Right lobe of liver (tissue), 6 donors: ENCODE measurements at regions not wholly inside any gene's neighbourhood (a gene's known extent, or its start where the extent isn't known, plus 50 kb on each side); places are given as distances from the start of the nearest gene placed in this dataset.

Experiments
- ATAC-seq, 4 donors: fragments of 200-7000 bp; cut with Tn5 transposase; one replicate each; pipeline ENCODE4 v1.9.1; 2020; ENCODE audit warnings: mild to moderate bottlenecking in 4 of 4, moderate library complexity in 4 of 4
- DNase-seq, 3 donors: peaks; one replicate each; pipeline ENCODE4 v3.0.0-alpha.2; 2020
- H3K27ac ChIP-seq, 3 donors: fragments of 200-600 bp; one replicate each; pipeline ENCODE4 v1.8.0; 2022
- H3K27me3 ChIP-seq, 2 donors: fragments of 200-600 bp; one replicate each; pipeline ENCODE4 v1.8.0; 2022
- H3K36me3 ChIP-seq, 4 donors: fragments of 200-600 bp; sonication (generic) in 1 of 4; one replicate each; pipeline versions ENCODE4 v1.5.1 to v1.8.0; 2017 to 2022; ENCODE audit warnings: control low read depth in 1 of 4
- H3K4me1 ChIP-seq, 4 donors: fragments of 200-600 bp; sonication (generic) in 1 of 4; one replicate each; pipeline versions ENCODE4 v1.5.1 to v1.8.0; 2017 to 2022; ENCODE audit warnings: control low read depth in 1 of 4
- H3K4me3 ChIP-seq, 3 donors: fragments of 200-600 bp; one replicate each; pipeline ENCODE4 v1.8.0; 2022
- H3K9me3 ChIP-seq, 4 donors: fragments of 200-600 bp; sonication (generic) in 1 of 4; one replicate each; pipeline versions ENCODE4 v1.5.1 to v1.8.0; 2017 to 2022; ENCODE audit warnings: control low read depth in 1 of 4
- POLR2A ChIP-seq: fragments of 450-650 bp; IDR thresholded peaks from one replicate; pipeline ENCODE4 v1.6.1; 2017; ENCODE audit warnings: antibody characterized with exemption, mild to moderate bottlenecking
- WGBS: methylation state at CpG from one replicate; pipeline ENCODE4 v1.1.6; 2018; ENCODE audit warnings: low coverage, low lambda C conversion rate; ENCODE audit not compliant: insufficient coverage; ENCODE audit errors: missing lambda C conversion rate; 5-methylcytosine and 5-hydroxymethylcytosine counted together
- intact Hi-C, 2 donors: fragments of 100-400 bp; cut with DNase I; formaldehyde crosslinking; loops; one replicate each; pipeline versions ENCODE4 v1.11.2 to v1.14.1; 2022
- TF ChIP-seq, protein P1 (sequence below), 4 donors: fragments of 200-600 bp in 3 of 4; fragments of 450-650 bp in 1 of 4; IDR thresholded peaks; one replicate each; pipeline versions ENCODE4 v1.5.1 to v1.8.0; 2016 to 2022; ENCODE audit warnings: antibody characterized with exemption in 4 of 4, mild to moderate bottlenecking in 2 of 4
- donor health status: DM: no; HTN: yes; CAD: no.
- donor health status: DM: no; HTN: no; CAD: no.
- donor health status: DM: no; HTN: no; CAD: no.
- donor health status: DM: no; HTN: yes; CAD: no.
- donor health status: DM: no; HTN: yes; CAD: no.

DNA sequence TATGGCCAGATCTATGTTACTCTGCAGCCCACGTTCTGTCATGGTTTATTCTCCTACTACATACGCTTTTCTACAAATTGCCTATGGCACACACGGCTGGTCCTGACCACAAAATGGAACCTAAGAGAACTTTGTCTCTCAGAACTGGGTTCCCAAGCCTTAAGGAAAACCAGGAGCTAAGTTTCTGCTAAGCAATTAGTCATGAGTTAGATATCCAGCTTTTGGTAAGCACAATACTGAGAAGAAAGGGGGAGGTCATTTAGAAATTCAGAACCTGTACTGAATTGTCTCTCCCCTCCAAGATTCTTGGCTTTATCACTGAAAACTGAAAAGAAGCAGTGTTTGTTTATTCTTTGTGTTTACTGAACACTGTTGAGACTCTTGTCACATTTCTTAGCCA lies 283.5 kb upstream of the TANK start:
- Histone ChIP-seq H3K36me3 (no peaks in the 10 kb centered on the region), H3K27me3 (no peaks in the 10 kb centered on the region), H3K4me1 (no peaks in the 10 kb centered on the region), H3K27ac (no peak overlapping the region), H3K9me3 (no peaks in the 10 kb centered on the region), H3K4me3 (no peak overlapping the region)
- no peak for ATAC-seq
- no peak for DNase-seq
- 77% methylated on average over 3 of the region's 3 CpGs for WGBS
- intact Hi-C loops = no loop called here
- TF ChIP-seq, protein P1, sequence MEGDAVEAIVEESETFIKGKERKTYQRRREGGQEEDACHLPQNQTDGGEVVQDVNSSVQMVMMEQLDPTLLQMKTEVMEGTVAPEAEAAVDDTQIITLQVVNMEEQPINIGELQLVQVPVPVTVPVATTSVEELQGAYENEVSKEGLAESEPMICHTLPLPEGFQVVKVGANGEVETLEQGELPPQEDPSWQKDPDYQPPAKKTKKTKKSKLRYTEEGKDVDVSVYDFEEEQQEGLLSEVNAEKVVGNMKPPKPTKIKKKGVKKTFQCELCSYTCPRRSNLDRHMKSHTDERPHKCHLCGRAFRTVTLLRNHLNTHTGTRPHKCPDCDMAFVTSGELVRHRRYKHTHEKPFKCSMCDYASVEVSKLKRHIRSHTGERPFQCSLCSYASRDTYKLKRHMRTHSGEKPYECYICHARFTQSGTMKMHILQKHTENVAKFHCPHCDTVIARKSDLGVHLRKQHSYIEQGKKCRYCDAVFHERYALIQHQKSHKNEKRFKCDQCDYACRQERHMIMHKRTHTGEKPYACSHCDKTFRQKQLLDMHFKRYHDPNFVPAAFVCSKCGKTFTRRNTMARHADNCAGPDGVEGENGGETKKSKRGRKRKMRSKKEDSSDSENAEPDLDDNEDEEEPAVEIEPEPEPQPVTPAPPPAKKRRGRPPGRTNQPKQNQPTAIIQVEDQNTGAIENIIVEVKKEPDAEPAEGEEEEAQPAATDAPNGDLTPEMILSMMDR (IDR thresholded peaks at IDR 0.05) = no peak
- no peak for TF ChIP-seq POLR2A

DNA sequence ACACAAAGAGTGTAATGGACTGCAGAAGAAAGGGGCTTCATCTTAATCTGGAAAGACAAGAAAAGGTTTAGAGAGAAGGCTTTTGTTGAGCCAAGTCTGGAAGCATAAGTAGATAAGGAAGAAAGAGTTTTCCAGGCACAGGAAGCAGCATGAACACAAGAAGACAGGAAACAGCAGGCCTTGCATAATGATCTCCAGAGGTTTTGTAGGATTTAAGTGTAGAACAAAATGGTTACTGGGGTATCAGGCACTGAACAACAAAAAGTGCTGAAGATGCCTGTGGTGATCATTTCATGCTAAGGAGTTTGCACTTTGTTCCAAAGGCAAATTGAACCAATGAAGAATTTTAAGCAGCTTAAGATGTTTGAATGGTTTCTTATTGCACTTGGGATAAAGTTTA lies 281.6 kb upstream of the TANK start:
- Histone ChIP-seq H3K4me1 (no peaks in the 10 kb centered on the region), H3K27me3 (no peaks in the 10 kb centered on the region), H3K4me3 (no peak overlapping the region), H3K36me3 (no peaks in the 10 kb centered on the region), H3K27ac (no peak overlapping the region), H3K9me3 (no peaks in the 10 kb centered on the region)
- TF ChIP-seq POLR2A = no peak
- TF ChIP-seq, protein P1 (IDR thresholded peaks at IDR 0.05) = no peak
- DNase-seq (no peak), ATAC-seq (no peak)
- intact Hi-C loops = no loop called here

GRCh38 chr2:160882906-160883305 lies 277.3 kb upstream of the TANK start:
- Histone ChIP-seq H3K36me3 (no peaks in the 10 kb centered on the region), H3K27me3 (no peaks in the 10 kb centered on the region), H3K9me3 (no peaks in the 10 kb centered on the region), H3K4me1 (no peaks in the 10 kb centered on the region), H3K27ac (no peak overlapping the region), H3K4me3 (no peak overlapping the region)
- DNase-seq (no peak), ATAC-seq (no peak)
- intact Hi-C loops = no loop called here
- no peak for TF ChIP-seq POLR2A
- TF ChIP-seq, protein P1 (IDR thresholded peaks at IDR 0.05) = no peak
- 82% methylated on average over 3 of the region's 3 CpGs for WGBS

DNA sequence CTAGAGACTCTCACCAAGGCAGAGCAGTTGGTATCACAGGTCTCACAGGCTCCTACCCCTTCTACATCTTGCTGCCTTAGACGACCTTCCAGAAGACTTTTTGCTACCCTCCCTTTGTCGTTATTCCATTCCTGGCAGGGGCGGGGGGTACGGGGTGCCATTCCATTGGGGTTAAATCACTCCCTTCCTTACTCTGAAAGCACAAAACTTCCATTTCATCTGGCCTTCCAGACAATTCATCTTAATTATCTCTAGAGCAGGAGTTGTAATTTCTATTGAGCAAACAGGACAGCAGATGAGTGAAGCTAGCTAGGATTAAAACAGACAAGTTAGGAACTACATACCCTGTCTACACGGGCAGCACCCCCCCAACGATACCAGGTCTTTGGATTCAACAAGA lies 276.2 kb upstream of the TANK start:
- no peak overlapping the region for H3K4me3 ChIP-seq
- 63% methylated on average over 6 of the region's 6 CpGs for WGBS
- ATAC-seq = no peak

More for the DNA sequence above, 276.2 kb upstream of the TANK start:
- intact Hi-C loops = no loop called here
- DNase-seq = no peak
- Histone ChIP-seq H3K9me3 (no peaks in the 10 kb centered on the region), H3K27me3 (no peaks in the 10 kb centered on the region), H3K4me1 (no peaks in the 10 kb centered on the region), H3K27ac (no peak overlapping the region), H3K36me3 (no peaks in the 10 kb centered on the region)
- no peak for TF ChIP-seq POLR2A
- TF ChIP-seq, protein P1 (IDR thresholded peaks at IDR 0.05) = no peak
